HG03521 (cell line): ENCODE measurements at regions not wholly inside any gene's neighbourhood (a gene's known extent, or its start where the extent isn't known, plus 50 kb on each side); places are given as distances from the start of the nearest gene placed in this dataset.

Source experiments
- ATAC-seq: cut with Tn5 transposase; IDR thresholded peaks from one replicate; pipeline ENCODE4 v1.9.1; 2021; ENCODE audit warnings: mild to moderate bottlenecking, moderate library complexity; ENCODE audit not compliant: unreplicated experiment

DNA sequence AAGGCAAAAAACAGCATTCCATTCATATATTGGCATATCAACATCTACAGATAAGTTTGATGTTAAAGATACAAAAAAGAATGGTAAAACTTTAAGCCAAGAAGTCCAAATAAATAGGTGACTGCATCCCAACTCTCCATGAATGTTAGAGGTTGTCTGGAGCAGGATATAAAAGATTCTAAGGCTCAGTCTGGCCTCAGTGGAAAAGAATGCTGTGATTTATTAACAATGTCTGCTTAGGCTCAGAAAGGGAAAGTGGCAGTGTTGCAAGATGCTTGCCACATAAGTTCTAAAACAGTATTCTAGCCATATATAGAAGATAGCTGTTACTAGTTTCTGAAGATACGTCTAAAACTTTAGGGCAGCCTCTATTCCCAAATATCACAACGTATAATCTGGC lies 179.8 kb upstream of the NBEA start:
- ATAC-seq: no peak

DNA sequence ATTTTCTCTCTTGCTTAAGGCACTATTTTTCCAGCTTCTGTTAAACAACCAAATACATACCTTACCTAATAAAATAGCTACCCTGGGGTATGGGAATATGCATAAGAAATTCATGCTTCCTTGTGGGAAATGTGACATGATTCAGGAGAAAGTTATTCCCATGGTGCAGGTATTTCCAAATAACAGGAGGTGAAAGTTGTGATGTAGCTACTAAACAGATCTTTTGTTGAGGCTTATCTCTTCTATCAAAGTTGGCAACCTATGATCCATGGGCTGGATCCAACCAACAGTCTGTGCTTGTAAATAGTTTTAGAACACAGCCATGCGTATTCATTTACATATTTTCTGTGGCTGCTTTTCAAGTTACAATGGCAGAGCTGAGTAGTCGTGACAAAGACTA lies 177.8 kb upstream of the NBEA start:
- no peak for ATAC-seq

DNA sequence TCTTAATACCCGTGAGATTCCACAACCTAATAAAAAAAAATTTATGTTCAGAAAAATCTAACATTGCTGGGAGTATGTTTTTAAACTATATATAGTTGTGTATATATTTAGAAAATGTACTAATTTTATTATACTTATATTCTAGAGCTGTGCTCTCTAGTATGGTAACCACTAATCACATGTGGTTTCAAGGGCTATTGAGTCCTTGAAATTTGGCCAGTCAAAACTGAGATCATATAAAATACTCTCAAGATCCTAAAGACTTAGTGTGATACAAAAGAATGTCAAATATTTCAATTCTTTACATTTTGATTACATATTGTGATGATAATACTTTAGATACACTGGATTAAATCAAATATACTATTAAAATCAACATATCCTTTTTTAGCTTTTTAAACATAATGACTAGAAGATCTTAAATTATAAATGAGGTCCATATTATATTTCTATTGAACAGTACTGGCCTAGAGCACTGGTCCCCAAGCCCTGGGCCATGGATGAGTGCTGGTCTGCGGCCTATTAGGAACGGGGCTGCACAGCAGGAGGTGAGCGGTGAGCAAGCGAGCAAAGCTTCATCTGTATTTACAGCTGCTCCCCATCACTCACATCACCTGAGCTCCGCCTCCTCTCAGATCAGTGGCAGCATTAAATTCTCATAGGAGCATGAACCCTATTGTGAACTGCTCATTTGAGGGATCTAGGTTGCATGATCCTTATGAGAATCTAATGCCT lies 176.5 kb upstream of the NBEA start:
- no peak for ATAC-seq

DNA sequence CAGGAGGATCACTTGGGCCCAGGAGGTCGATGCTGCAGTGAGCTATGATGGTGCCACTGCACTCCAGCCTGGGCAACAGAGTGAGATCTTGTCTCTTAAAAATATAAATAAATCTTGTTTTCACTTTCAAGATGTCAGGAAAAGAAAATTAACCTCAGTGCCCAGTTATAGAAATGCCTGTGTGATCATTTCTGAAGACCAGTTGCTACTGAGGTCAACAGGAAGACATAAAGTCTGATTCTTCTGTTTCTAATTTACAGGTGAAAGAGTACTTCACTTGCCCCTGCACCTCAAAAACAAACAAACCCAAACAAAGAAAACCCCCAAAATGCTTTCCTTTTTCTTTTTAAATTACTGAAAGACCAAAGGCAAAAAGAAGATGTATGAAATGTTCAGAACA lies 174.3 kb upstream of the NBEA start:
- no peak for ATAC-seq

DNA sequence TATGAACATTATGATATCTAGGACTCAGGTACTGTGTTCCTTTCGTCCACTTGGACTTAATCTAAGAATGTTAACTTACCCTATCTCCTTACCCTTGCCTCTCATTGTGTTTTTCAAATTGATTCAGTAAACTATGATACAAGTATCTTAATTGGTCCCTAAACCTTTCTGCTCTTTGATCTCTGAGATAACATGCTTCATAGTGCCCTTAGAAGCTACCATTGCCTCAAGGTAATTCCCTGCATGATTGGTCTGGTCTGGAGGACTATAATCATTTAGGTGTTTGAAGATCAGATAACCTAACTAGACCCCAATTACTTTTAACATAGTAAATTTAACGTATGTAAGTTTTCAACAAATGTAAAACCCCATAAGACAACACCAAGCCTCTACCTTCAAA lies 169.9 kb upstream of the NBEA start:
- ATAC-seq: no peak

DNA sequence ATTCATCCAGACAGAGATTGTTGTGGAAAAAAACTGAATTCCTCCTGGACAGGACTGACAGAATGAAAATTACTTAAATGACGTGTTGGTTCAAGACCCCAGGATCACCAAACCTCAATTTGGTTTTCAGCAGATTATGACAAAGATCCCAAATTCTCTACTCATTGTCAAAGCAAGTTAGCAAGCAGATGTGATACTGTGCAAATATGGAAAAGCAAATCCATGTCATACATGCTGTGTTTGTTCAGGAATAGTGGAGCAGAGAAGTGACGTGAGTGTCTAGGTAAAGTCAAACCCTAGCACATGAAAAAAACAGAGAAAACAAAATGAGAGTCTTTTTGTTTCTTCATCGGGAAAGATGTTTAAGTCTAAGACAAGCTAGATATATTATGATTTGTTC lies 169.2 kb upstream of the NBEA start:
- no peak for ATAC-seq

DNA sequence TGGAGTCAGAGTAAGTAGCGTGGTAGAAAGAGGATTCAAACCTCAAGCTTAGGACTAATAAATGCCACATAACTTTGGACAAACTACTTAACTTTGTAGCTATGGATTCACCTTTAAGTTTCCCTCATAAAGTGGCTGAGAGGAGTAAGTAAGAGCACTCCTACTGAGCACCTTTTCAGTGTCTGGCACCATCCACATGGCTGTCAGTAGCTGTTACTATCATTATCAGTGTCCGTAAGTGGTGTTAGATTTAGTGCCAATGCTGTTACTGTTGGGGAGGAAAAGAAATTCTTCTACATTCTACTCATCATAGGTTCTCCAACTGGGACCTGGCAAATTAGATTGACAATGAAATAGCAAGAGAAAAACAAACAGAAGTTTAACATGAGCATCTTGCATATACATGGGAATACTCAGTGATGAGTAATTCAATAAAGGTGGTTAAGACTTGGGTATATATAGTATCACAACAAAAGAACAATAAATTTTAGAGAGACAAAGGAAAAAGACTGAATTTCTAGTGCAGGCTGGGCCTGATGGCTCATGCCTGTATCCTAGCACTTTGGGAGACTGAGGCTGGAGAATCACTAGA lies 165.6 kb upstream of the NBEA start:
- no peak for ATAC-seq

DNA sequence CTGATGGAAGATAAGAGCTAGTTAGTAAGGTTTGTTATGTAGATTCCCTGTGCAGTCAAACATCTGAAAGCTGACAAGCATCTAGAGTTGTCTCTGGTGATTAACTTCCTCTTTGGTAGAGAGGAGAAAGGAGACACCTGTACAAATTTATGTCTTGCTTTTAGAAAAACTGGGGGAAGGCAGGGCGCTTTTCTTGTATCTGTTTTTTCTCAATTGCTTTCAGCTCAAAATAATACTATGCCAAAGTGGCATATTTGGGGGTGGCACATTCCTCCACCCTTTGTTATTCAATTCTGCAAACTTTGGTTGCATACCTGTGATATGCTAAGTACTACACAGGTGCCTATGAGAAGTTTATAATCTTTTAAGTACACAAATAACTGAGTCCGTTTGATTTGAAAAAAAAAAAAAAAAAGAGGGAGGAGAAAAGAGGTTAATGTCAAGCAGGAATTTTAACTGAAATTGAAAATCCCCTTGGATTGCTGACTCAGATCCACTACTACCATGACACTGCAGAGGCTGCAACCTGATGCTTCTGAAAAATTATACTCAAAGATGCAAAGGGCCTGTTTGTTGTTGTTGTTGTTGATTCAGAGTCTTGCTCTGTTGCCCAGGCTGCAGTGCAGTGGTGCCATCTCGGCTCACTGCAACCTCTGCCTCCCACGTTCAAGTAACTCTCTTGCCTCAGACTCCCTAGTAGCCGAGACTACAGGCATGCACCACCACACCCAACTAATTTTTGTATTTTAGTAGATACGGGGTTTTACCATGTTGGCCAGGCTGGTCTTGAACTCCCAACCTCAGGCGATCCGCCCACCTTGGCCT lies 164.8 kb upstream of the NBEA start:
- ATAC-seq: no peak

DNA sequence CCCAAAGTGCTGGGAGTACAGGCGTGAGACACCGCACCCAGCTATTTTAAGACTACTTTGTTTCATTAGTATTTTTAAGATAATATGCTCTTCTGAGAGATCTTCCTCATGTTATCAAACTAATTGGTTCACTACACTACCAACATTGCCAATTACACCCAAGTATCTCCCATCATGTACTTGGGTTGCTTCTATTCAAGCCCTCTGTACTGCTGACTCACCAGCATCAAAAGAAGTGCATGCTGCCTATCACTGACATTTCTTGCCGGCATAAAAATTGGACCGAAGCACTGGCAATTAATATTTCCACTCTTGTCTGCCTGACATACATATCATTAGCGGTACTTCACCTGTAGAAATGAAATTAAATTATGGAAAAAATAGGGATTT lies 164.2 kb upstream of the NBEA start:
- no peak for ATAC-seq

DNA sequence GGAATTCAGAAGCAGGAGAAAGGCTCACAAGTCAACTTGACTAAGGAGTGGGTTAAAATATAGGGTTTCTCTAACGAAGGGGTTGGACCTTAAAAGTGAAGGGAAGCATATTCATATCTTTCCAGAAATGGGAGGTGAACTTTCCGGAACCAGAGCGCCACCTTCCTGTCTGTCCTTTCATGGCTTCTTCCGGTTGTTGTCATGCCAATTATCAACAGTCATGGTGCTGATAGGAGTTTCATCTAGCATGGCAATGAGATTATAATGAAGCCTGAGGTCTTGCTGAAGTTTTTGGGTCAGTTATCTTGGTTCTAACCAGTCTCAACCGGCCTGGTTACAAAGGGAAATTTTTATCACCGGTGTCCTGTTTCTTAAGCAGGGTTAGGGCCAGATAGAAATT lies 162.9 kb upstream of the NBEA start:
- ATAC-seq: no peak

DNA sequence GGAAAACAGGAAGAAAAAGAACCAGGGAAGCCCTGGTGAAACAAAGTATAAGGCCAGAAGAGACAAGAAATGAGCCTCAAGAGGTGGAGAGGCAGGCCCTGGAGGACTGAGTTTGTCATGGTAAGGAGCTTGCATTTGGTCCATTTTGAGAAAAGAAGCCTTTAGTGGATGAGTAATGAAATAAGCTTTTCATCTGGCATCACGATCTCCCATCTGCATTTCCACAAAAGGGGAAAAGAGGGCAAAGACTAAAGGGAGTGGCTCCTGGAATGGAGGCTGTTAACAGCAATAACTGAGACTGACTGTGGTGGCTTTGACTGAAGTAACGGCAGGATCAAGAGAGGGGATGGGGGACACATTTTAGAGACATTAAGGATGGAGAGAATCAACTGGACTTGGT lies 148.8 kb upstream of the NBEA start:
- ATAC-seq: no peak

DNA sequence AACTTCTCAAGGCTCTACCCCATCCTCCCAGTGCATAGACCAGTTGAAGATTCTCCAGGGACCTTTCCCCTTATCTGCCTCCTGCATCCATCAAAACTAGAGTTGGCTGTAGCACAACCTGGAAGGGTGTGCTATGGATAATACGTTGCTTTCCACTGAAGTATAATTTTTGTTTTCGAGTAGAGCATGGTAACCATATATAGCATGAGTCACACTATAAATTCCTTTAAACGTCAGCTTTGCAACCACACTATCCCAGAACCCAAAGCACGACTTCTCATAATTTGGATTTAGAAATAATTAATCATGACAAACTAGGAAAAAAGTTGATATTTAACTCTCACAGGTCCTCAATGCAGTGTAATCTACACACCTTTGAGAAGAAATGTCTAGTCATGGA lies 138.3 kb upstream of the NBEA start:
- ATAC-seq: no peak

DNA sequence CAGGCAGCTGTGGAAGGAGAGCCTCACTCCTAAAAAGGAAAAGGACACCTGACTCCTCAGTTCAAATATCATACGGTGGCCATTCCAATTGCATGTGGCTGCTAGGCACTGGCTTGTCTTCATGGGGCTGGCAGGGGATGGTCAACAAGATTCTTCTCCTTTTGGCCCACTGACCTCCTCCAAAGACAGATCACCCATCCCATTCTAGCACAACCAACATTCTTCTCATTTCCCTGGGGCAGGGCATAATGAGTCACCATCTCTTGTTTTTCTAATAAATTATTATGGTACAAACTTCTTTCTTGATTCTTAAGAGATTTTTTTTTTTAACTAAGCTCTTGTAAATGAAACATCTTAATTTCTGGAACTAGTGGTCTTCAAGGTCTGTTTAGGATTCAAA lies 136.7 kb upstream of the NBEA start:
- ATAC-seq: no peak

DNA sequence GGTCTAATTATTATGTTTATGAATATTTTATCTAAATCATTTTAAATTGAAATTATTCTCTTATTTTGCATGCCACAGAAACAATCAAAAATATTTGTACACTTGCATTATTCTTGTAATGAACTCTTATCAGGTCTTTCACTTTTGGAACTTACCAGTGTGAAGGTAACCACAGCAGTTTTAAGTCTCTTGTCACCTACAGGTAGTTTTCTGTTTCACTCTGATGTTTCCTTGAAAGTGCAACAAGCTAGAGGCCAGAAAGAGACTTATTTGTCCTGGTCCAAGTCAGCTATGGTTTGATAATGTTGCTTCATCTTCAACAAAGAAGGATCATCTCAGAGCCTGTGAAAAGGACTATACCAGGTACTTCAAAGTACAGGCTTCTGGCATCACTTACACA lies 133.4 kb upstream of the NBEA start:
- ATAC-seq: no peak

DNA sequence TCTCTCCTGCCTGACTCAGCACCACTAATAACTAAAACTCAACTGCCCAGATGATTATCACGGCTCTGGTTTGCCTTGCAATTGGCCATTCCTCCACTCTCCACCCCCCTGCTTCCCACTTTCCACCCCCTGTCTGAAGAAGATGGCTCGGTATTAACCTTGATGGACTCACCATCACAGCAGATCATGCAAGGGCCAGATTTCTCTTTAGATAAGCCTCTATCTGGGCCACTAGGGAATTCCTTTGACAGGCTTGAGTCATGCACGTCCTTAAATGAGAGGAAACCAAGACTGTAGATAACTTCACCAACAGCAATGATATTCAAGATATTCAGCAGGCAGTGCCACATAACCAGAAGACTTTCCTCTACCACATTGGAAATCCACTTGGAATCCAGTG lies 131.1 kb upstream of the NBEA start:
- no peak for ATAC-seq

DNA sequence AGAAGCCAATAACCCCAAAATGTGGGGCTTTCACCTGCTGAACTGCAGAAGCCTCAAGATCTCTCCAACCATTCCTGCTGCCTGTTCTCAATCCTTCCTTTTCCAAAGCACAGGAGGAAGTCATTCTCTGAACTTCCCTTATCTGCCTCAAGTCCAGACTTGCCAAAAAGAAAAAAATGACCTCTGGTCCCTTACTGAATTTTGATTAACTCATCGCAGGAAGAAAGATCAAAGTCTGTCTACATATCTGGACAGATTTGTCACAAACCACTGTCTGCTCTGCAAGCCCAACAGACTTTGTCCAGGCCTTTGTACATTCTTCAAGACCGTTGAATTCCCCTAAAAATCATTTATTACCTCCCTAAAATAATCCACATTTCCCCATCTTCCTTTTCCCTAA lies 126.5 kb upstream of the NBEA start:
- ATAC-seq: no peak

DNA sequence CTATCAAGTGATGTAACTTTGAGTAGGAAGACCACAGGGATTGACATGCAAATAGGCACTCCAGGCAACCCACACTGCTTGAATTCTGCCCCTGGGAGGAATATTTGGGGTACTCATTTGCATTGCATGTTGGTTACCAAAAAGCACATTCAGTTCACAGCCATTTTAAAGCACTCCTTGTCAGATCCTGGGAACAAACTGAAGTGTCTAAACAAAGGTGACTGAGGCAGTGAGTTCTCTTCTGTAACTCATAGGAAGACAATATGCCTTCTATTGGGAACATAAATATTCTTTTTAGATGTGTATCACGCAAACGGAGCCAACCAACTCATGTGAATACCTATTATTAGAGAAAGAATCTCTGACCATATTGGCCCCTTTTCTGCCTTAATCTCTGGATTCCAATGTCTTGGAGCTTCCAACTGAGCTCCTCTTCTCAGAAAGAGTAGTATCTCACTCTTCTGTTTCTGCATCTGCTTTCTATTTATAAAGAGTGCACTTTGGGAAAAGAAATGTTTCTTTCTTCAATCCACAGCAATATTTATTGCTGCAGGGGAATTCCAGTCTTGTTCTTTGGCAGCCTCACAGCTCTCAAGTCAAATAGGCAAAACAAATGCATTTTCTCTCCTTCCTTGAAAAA lies 125.7 kb upstream of the NBEA start:
- ATAC-seq: no peak

DNA sequence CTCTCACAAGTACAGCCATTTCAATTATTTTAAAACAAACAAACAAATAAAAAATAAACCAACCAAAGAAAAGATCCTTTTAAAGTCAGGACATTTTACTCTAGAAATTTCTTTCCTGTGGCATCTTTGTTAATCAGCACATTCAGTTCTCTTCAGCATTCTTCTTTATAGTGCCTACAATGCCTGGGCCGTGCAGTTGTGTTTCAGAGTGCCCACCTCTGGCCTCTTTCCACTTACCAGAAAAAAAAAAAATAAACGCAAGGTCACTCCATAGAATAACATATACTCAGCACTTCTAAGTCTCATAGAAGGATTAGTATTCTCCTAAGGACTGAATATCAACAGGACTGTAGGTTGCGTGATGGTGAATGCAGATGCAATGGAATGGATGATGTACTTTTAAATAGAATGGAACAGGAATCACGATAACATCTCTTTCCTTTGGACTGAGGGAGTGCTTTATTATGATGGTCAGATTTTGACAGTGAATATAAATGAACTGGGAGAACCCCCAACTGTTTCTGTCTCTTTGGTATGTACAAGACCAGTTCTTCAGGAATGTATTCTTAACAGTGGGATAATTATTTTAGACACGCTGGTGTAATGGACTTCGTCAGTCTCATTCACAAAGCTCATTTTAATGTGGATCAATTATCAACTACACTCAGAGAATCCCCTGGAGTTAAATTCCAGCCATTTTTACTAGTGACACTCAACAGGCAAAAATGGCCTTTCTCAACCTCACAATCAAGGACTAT lies 125.0 kb upstream of the NBEA start:
- no peak for ATAC-seq

DNA sequence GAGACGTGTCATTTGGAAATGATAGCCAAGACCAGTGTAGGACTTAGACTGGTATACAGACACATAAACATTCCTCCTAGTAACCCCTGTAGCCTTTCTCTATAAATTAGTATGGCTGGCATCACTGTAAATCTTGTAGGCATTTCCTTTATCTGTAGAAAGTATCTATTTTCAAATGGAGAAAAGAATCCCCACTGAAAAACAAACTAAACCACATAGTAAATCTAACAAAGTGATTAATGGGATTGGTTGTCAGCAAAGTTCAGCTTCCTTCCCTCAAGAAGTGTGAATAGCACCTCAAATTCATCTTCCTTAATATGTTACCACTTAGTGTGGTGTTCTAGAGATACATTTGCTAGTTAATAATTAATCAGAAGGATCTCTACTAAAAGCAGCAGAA lies 119.4 kb upstream of the NBEA start:
- ATAC-seq: no peak

DNA sequence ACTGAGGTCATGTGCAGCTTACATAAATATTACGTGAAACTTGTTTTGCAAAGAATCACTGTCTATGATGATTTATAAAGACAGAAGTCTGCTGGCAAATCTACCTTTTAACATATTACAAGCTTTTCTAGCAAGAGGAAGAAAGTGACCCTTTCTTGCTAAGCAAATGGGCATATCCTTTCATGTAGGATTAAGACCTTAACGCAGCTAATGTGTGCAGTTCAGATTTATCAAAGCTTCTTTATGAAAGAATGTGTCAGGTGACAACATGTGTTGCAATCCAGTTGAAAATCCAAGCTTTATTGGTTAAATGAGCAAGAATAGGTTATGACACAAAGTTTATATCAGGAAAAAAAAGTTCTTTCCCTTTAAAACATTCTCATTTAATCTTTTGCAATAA lies 115.6 kb upstream of the NBEA start:
- no peak for ATAC-seq

DNA sequence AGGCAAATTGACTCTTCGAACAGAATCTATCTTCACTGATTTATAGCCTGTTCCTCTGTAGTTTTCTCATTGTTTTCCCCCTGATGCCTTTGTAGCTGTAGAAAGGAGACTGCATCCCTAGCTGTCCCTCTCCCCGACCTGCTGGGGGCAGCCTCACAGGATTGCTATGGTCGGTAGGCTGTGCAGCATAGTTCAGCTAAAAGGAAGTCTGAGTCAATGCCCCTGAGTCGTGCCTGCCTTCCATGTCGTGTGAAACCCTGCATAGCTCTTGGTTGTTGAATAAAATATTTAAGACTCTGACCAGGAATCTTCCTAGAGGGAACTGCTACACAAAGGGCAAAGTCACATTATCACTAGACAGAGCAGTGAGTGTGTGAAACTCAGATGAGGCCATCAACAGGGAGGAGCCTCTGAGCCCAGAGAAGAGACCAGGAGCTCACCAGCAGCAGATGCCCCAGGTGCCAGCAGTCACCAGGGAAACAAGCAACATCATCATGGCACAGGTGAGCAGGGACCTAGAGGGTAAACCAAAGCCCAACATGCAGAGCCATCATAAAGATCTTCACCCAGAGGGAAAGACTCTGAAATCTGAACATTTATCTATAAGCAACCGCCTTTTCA lies 108.4 kb upstream of the NBEA start:
- ATAC-seq: no peak
